ENCODE measurements at regions not wholly inside any gene's neighbourhood (a gene's known extent, or its start where the extent isn't known, plus 50 kb on each side); places are given as distances from the start of the nearest gene placed in this dataset.
"Not testable (repeated sequence)": the region's sequence is repeated elsewhere in the genome, so short reads cannot be mapped to it uniquely, and the experiment has no call there.

- Mint-ChIP-seq H3K27me3 (no peaks in the 10 kb centered on the region), H3K27ac (no peak overlapping the region), H3K9me3 (no peaks in the 10 kb centered on the region), H3K36me3 (no peaks in the 10 kb centered on the region), H3K4me1 (no peaks in the 10 kb centered on the region), H3K4me3 (no peak overlapping the region)
- ATAC-seq, result no peak
These were observed 198.4 kb upstream of the ATXN7L3B start for GRCh38 chr12:74339211-74339610.

GRCh38 chr12:74349925-74350324, 187.7 kb upstream of the ATXN7L3B start:
- Mint-ChIP-seq H3K9me3 (no peaks in the 10 kb centered on the region), H3K27ac (no peak overlapping the region), H3K4me1 (no peaks in the 10 kb centered on the region), H3K4me3 (no peak overlapping the region), H3K27me3 (no peaks in the 10 kb centered on the region), H3K36me3 (no peaks in the 10 kb centered on the region)
- ATAC-seq, result no peak

DNA sequence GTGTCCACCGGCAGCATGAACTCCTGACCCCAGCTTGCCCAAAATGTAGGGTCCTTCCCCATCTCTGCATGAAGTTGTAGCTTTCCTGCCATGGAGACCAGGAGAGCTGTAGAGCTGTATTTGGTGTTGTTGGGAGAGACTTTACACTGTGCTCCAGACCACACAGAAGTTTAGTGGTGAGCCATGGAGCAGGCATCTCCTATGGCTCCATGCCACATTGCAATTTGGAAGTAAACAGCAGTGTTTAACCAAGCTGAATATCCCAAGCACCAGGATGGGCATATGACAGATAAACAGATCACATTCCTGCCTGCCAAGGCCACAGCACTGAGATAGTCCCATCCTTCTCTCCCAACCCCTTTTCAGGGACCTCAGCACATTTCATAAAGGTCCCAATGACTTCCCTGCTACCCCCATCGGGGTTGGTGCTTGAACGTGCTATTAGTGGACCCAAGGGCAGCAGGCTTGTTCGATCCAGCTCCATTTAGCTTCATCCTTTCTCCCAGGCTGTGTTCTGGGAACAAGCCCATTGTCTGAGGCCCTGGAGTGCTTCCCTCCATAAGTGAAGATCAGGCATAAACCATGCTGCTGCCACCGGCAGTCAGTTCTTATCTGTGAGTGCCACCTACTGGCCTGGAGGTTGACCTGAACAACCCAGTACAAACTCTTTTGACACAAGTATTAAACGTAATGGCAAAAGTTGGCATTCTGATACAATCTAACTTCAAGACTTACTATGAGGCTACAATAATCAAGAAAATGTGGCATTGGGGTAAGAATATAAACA, 172.3 kb upstream of the ATXN7L3B start:
- Mint-ChIP-seq H3K4me3 (no peak overlapping the region), H3K4me1 (no peaks in the 10 kb centered on the region), H3K27ac (no peak overlapping the region), H3K27me3 (no peaks in the 10 kb centered on the region), H3K9me3 (peaks cover 3% of the 10 kb centered on the region), H3K36me3 (no peaks in the 10 kb centered on the region)
- ATAC-seq, result peak; percentile 34

- no peak for ATAC-seq
- H3K4me3 Mint-ChIP-seq, result no peak overlapping the region
- H3K4me1 Mint-ChIP-seq, result no peaks in the 10 kb centered on the region
- H3K27ac Mint-ChIP-seq, result no peak overlapping the region
- no peaks in the 10 kb centered on the region for H3K36me3 Mint-ChIP-seq
- H3K27me3 Mint-ChIP-seq, result no peaks in the 10 kb centered on the region
- H3K9me3 Mint-ChIP-seq, result no peaks in the 10 kb centered on the region
These were observed 166.9 kb upstream of the ATXN7L3B start for GRCh38 chr12:74370608-74371216.

GRCh38 chr12:74379114-74379513, 158.5 kb upstream of the ATXN7L3B start:
- H3K27ac Mint-ChIP-seq, result no peak overlapping the region
- H3K36me3 Mint-ChIP-seq, result no peaks in the 10 kb centered on the region
- ATAC-seq, result no peak
- H3K4me1 Mint-ChIP-seq, result no peaks in the 10 kb centered on the region
- no peaks in the 10 kb centered on the region for H3K9me3 Mint-ChIP-seq
- no peak overlapping the region for H3K4me3 Mint-ChIP-seq
- no peaks in the 10 kb centered on the region for H3K27me3 Mint-ChIP-seq

- no peaks in the 10 kb centered on the region for H3K27me3 Mint-ChIP-seq
- no peak overlapping the region for H3K27ac Mint-ChIP-seq
- H3K4me1 Mint-ChIP-seq, result no peaks in the 10 kb centered on the region
- peaks cover 2% of the 10 kb centered on the region for H3K9me3 Mint-ChIP-seq
- H3K36me3 Mint-ChIP-seq, result no peaks in the 10 kb centered on the region
- no peak overlapping the region for H3K4me3 Mint-ChIP-seq
- ATAC-seq, result no peak
These were observed 155.7 kb upstream of the ATXN7L3B start for GRCh38 chr12:74381958-74382357.

GRCh38 chr12:74382983-74383382, 154.7 kb upstream of the ATXN7L3B start:
- no peak overlapping the region for H3K27ac Mint-ChIP-seq

GRCh38 chr12:74391283-74391682, 146.4 kb upstream of the ATXN7L3B start:
- peak; percentile 20 for ATAC-seq
- Mint-ChIP-seq H3K4me1 (no peaks in the 10 kb centered on the region), H3K9me3 (no peaks in the 10 kb centered on the region), H3K4me3 (no peak overlapping the region), H3K36me3 (no peaks in the 10 kb centered on the region), H3K27me3 (no peaks in the 10 kb centered on the region), H3K27ac (no peak overlapping the region)

More at GRCh38 chr12:74382983-74383382, 154.7 kb upstream of the ATXN7L3B start:
- H3K36me3 Mint-ChIP-seq, result no peaks in the 10 kb centered on the region
- H3K27me3 Mint-ChIP-seq, result no peaks in the 10 kb centered on the region
- H3K9me3 Mint-ChIP-seq, result peaks cover 2% of the 10 kb centered on the region
- no peak for ATAC-seq
- no peaks in the 10 kb centered on the region for H3K4me1 Mint-ChIP-seq
- no peak overlapping the region for H3K4me3 Mint-ChIP-seq

- H3K27me3 Mint-ChIP-seq, result no peaks in the 10 kb centered on the region
- H3K4me3 Mint-ChIP-seq, result no peak overlapping the region
- no peak overlapping the region for H3K27ac Mint-ChIP-seq
- ATAC-seq, result no peak
- no peaks in the 10 kb centered on the region for H3K9me3 Mint-ChIP-seq
- no peaks in the 10 kb centered on the region for H3K36me3 Mint-ChIP-seq
- H3K4me1 Mint-ChIP-seq, result no peaks in the 10 kb centered on the region
These were observed 144.4 kb upstream of the ATXN7L3B start for GRCh38 chr12:74393272-74393671.

DNA sequence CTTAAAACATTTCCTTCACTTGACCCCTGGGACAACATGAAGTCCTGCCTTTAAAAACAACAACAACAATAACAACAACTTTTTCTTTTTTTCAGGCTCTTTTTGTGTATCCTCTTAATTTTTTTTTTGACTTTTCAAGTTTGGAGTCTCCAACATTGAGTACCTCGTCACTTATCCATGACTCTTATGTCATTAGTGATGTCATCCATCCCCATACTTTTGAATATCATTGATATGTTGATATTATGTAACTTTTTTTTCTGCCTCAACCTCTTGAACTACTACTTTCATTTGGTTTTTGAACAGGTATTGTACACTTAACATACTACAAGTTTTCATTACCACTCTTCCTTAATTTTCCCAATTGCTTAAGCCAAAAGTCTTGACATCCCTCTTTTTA, 143.0 kb upstream of the ATXN7L3B start:
- Mint-ChIP-seq H3K9me3 (no peaks in the 10 kb centered on the region), H3K36me3 (no peaks in the 10 kb centered on the region), H3K27ac (no peak overlapping the region), H3K4me1 (no peaks in the 10 kb centered on the region), H3K27me3 (no peaks in the 10 kb centered on the region), H3K4me3 (no peak overlapping the region)
- ATAC-seq, result no peak

DNA sequence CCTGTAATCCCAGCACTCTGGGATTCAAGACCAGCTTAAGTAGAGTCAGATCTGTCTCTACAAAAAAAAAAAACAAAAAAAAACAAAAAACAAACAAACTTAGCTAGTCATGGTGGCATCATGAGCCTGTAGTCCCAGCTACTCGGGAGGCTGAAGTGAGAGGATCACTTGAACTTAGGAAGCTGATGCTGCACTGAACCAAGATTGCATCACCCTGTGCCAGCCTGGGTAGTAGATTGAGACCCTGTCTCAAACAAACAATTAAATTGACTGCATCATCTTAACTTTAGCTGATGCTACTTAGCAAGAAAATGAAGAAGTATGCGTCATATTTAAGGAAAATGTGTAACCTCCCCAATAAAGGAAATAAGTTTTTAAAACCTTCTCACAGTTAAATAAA, 136.6 kb upstream of the ATXN7L3B start:
- Mint-ChIP-seq H3K27ac (no peak overlapping the region), H3K27me3 (no peaks in the 10 kb centered on the region), H3K4me3 (no peak overlapping the region), H3K9me3 (no peaks in the 10 kb centered on the region), H3K4me1 (no peaks in the 10 kb centered on the region), H3K36me3 (no peaks in the 10 kb centered on the region)
- no peak for ATAC-seq

- H3K9me3 Mint-ChIP-seq, result no peaks in the 10 kb centered on the region
- H3K4me3 Mint-ChIP-seq, result no peak overlapping the region
- H3K36me3 Mint-ChIP-seq, result no peaks in the 10 kb centered on the region
- H3K27ac Mint-ChIP-seq, result no peak overlapping the region
- ATAC-seq, result no peak
- no peaks in the 10 kb centered on the region for H3K27me3 Mint-ChIP-seq
- no peaks in the 10 kb centered on the region for H3K4me1 Mint-ChIP-seq
These were observed 135.7 kb upstream of the ATXN7L3B start for GRCh38 chr12:74401966-74402365.

- not testable (repeated sequence) for H3K27ac Mint-ChIP-seq, ATAC-seq, H3K4me1 Mint-ChIP-seq, H3K9me3 Mint-ChIP-seq, H3K27me3 Mint-ChIP-seq, H3K36me3 Mint-ChIP-seq, H3K4me3 Mint-ChIP-seq
These were observed 134.5 kb upstream of the ATXN7L3B start for GRCh38 chr12:74403221-74403470.

- Mint-ChIP-seq H3K36me3 (no peaks in the 10 kb centered on the region), H3K27me3 (no peaks in the 10 kb centered on the region), H3K4me3 (no peak overlapping the region), H3K9me3 (no peaks in the 10 kb centered on the region), H3K4me1 (no peaks in the 10 kb centered on the region), H3K27ac (no peak overlapping the region)
- ATAC-seq, result no peak
These were observed 129.0 kb upstream of the ATXN7L3B start for GRCh38 chr12:74408601-74409166.

- Mint-ChIP-seq H3K4me3 (no peak overlapping the region), H3K36me3 (no peaks in the 10 kb centered on the region), H3K27me3 (no peaks in the 10 kb centered on the region), H3K27ac (no peak overlapping the region), H3K4me1 (no peaks in the 10 kb centered on the region), H3K9me3 (no peaks in the 10 kb centered on the region)
- ATAC-seq, result no peak
These were observed 124.9 kb upstream of the ATXN7L3B start for GRCh38 chr12:74412606-74413230.

DNA sequence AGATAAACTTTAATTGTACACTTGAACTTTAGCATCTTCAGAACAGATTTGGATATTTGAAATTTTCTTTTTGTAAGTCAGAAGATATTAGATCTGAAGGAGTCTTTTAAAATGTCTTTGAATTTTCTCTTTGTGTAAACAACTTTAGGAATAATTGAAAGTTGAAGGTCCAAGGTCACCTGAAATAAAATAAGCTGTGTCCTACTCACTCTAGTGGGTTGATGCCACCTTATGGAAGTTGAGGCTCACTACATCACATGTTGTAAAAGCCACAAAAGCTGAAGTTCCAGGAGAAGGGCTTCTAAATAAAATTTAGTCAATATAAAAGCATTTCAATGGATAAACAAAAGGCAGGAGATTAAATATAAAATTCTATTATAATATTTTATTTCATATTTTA, 122.0 kb upstream of the ATXN7L3B start:
- Mint-ChIP-seq H3K9me3 (no peaks in the 10 kb centered on the region), H3K27ac (no peak overlapping the region), H3K36me3 (no peaks in the 10 kb centered on the region), H3K4me3 (no peak overlapping the region), H3K27me3 (no peaks in the 10 kb centered on the region), H3K4me1 (no peaks in the 10 kb centered on the region)
- no peak for ATAC-seq

Data from stimulated activated memory B cell treated with anti-CD40 and anti-IgM and Interleukin-4, amounts not matched to agents 10 μg/mL and 1 μg/mL and 100 μg/mL, for 72 hours (primary cell).